H1 (cell line): ENCODE measurements at regions not wholly inside any gene's neighbourhood (a gene's known extent, or its start where the extent isn't known, plus 50 kb on each side); places are given as distances from the start of the nearest gene placed in this dataset.

Experiments
- CTCF ChIA-PET: fragments of 300-600 bp; sonication (Branson Sonifier 250); formaldehyde crosslinking; loops from one replicate; lab custom pipeline; 2021; ENCODE audit not compliant: partially characterized antibody; lab: Charles Lee
- POLR2A ChIA-PET: fragments of 300-600 bp; sonication (Branson Sonifier 250); formaldehyde crosslinking; loops from one replicate; lab custom pipeline; 2021; ENCODE audit warnings: inconsistent platforms; ENCODE audit not compliant: partially characterized antibody; lab: Charles Lee
- DNase-seq, 2 experiments: peaks; one replicate each; pipeline versions ENCODE4 v3.0.0 to v3.0.0-alpha.2; 2010 to 2022; ENCODE audit warnings: low spot score in 2 of 2, low read depth in 1 of 2, mixed read lengths in 1 of 2
- FAIRE-seq: peaks from 2 replicates; lab custom pipeline; 2011; peaks lifted over from hg19 to GRCh38; lab: Jason Lieb, UNC
- H2AFZ ChIP-seq: 2 replicates; pipeline ENCODE4 v1.8.1; 2012; ENCODE audit warnings: low read length, inconsistent platforms
- H2AK5ac ChIP-seq: 2 replicates; pipeline ENCODE4 v1.6.1; 2013; ENCODE audit warnings: low read depth, low read length
- H2BK120ac ChIP-seq: replicated peaks from 2 replicates; pipeline ENCODE3; 2013; ENCODE audit warnings: low read depth, low read length, inconsistent platforms
- H2BK12ac ChIP-seq: 2 replicates; pipeline ENCODE4 v1.6.1; 2013; ENCODE audit warnings: low read depth, low read length
- H2BK15ac ChIP-seq: 2 replicates; pipeline ENCODE4 v1.6.1; 2013; ENCODE audit warnings: low read length
- H2BK20ac ChIP-seq: 2 replicates; pipeline ENCODE4 v1.6.1; 2013; ENCODE audit warnings: low read length
- H2BK5ac ChIP-seq: 2 replicates; pipeline ENCODE4 v1.6.1; 2013; ENCODE audit warnings: low read depth, low read length
- H3K14ac ChIP-seq: 2 replicates; pipeline ENCODE4 v1.6.1; 2013; ENCODE audit warnings: inconsistent platforms; ENCODE audit not compliant: insufficient read length
- H3K18ac ChIP-seq: 2 replicates; pipeline ENCODE4 v1.6.1; 2013; ENCODE audit warnings: low read length; ENCODE audit errors: extremely low read depth
- H3K23ac ChIP-seq: 2 replicates; pipeline ENCODE4 v1.6.1; 2013; ENCODE audit warnings: inconsistent platforms; ENCODE audit not compliant: insufficient read length
- H3K23me2 ChIP-seq: 2 replicates; pipeline ENCODE4 v1.6.1; 2013; ENCODE audit warnings: low read depth, low read length
- H3K27ac ChIP-seq: 2 replicates; pipeline ENCODE4 v1.6.1; 2011; ENCODE audit warnings: low read depth, low read length, inconsistent platforms
- H3K27me3 ChIP-seq, 4 experiments: replicated peaks in 1 of 4; 1 replicate in 1 of 4; 2 replicates in 3 of 4; pipeline versions ENCODE4 v1.6.1 to v1.8.1; 2011 to 2013; ENCODE audit warnings: low read length in 3 of 4, mild to moderate bottlenecking in 3 of 4, inconsistent platforms in 2 of 4, mixed read lengths in 2 of 4, moderate library complexity in 1 of 4; ENCODE audit not compliant: control insufficient read depth in 3 of 4, insufficient read depth in 3 of 4; ENCODE audit errors: extremely low read depth in 1 of 4
- H3K36me3 ChIP-seq, 4 experiments: 2 replicates each; pipeline versions ENCODE4 v1.6.1 to v1.8.1; 2011 to 2013; ENCODE audit warnings: mild to moderate bottlenecking in 4 of 4, low read length in 3 of 4, moderate library complexity in 2 of 4, control low read depth in 1 of 4, inconsistent platforms in 1 of 4; ENCODE audit not compliant: insufficient read depth in 4 of 4, control insufficient read depth in 2 of 4
- H3K4ac ChIP-seq: replicated peaks from 2 replicates; pipeline ENCODE3; 2013; ENCODE audit warnings: low read length, low read depth, mixed read lengths, inconsistent platforms; ENCODE audit not compliant: insufficient read length
- H3K4me1 ChIP-seq, 4 experiments: replicated peaks in 1 of 4; 1 replicate in 1 of 4; 2 replicates in 3 of 4; pipeline versions ENCODE4 v1.6.1 to v1.8.1; 2011 to 2013; ENCODE audit warnings: low read length in 3 of 4, inconsistent platforms in 2 of 4, mixed read lengths in 1 of 4; ENCODE audit not compliant: insufficient read depth in 4 of 4, control insufficient read depth in 3 of 4
- H3K4me2 ChIP-seq, 2 experiments: 2 replicates each; pipeline versions ENCODE4 v1.6.1 to v1.8.1; 2011 to 2013; ENCODE audit warnings: low read depth in 2 of 2, low read length in 2 of 2, control low read depth in 1 of 2, inconsistent platforms in 1 of 2, mild to moderate bottlenecking in 1 of 2; ENCODE audit not compliant: insufficient read depth in 1 of 2
- H3K4me3 ChIP-seq, 4 experiments: fragments of 200-600, 300-600 bp in 1 of 4; sonication (generic), shearing (Covaris generic), sonication (Bioruptor Twin) in 1 of 4; 2 replicates each; pipeline versions ENCODE4 v1.5.1 to v1.8.1; 2011 to 2016; ENCODE audit warnings: low read length in 4 of 4, low read depth in 3 of 4, control low read depth in 2 of 4, inconsistent platforms in 2 of 4, mild to moderate bottlenecking in 2 of 4, mixed read lengths in 1 of 4, moderate library complexity in 1 of 4; ENCODE audit not compliant: insufficient read depth in 2 of 4; ENCODE audit errors: extremely low read depth in 1 of 4
- H3K56ac ChIP-seq: replicated peaks from 2 replicates; pipeline ENCODE3; 2013; ENCODE audit warnings: low read depth, mild to moderate bottlenecking, mixed read lengths, low read length, inconsistent platforms; ENCODE audit not compliant: insufficient read length
- H3K79me1 ChIP-seq: 2 replicates; pipeline ENCODE4 v1.6.1; 2013; ENCODE audit warnings: low read depth, low read length, control low read depth
- H3K79me2 ChIP-seq, 2 experiments: 2 replicates each; pipeline versions ENCODE4 v1.6.1 to v1.8.1; 2012 to 2013; ENCODE audit warnings: low read length in 2 of 2, mild to moderate bottlenecking in 2 of 2, inconsistent platforms in 1 of 2; ENCODE audit not compliant: insufficient read depth in 2 of 2, control insufficient read depth in 1 of 2
- H3K9ac ChIP-seq, 4 experiments: replicated peaks in 1 of 4; 1 replicate in 1 of 4; 2 replicates in 3 of 4; pipeline versions ENCODE4 v1.6.1 to v1.8.1; 2011 to 2013; ENCODE audit warnings: low read depth in 3 of 4, low read length in 3 of 4, control low read depth in 2 of 4, mild to moderate bottlenecking in 2 of 4, moderate library complexity in 2 of 4, inconsistent platforms in 1 of 4; ENCODE audit errors: extremely low read depth in 1 of 4
- H3K9me3 ChIP-seq, 2 experiments: 2 replicates each; pipeline versions ENCODE4 v1.6.1 to v1.8.1; 2012 to 2013; ENCODE audit warnings: mild to moderate bottlenecking in 2 of 2, moderate library complexity in 2 of 2, control low read depth in 1 of 2, inconsistent platforms in 1 of 2, low read depth in 1 of 2, low read length in 1 of 2, mixed read lengths in 1 of 2; ENCODE audit not compliant: insufficient read depth in 2 of 2
- H4K20me1 ChIP-seq, 2 experiments: replicated peaks in 1 of 2; 2 replicates each; pipeline versions ENCODE3 to v1.8.1; 2011 to 2013; ENCODE audit warnings: inconsistent platforms in 2 of 2, low read length in 2 of 2, mild to moderate bottlenecking in 1 of 2; ENCODE audit not compliant: insufficient read depth in 2 of 2, control insufficient read depth in 1 of 2
- H4K5ac ChIP-seq: 2 replicates; pipeline ENCODE4 v1.6.1; 2013; ENCODE audit warnings: low read length, low read depth, mixed read lengths, inconsistent platforms; ENCODE audit not compliant: insufficient read length
- H4K8ac ChIP-seq: 2 replicates; pipeline ENCODE4 v1.8.0; 2013; ENCODE audit warnings: mild to moderate bottlenecking, moderate library complexity, low read length, inconsistent platforms; ENCODE audit not compliant: insufficient read depth; ENCODE audit errors: extremely low read depth
- H4K91ac ChIP-seq: replicated peaks from 2 replicates; pipeline ENCODE3; 2013; ENCODE audit warnings: low read length, mixed read lengths, inconsistent platforms; ENCODE audit not compliant: insufficient read length
- CTBP2 ChIP-seq: IDR thresholded peaks from 2 replicates; pipeline ENCODE4 v1.7.0; 2011; ENCODE audit warnings: borderline replicate concordance, mild to moderate bottlenecking, moderate library complexity, mixed read lengths, low read length; ENCODE audit not compliant: insufficient read depth, insufficient read length
- E2F6 ChIP-seq: IDR thresholded peaks from 2 replicates; pipeline ENCODE4 v1.6.1; 2012; ENCODE audit warnings: inconsistent platforms
- FOSL1 ChIP-seq: IDR thresholded peaks from 2 replicates; pipeline ENCODE4 v1.6.1; 2011; ENCODE audit warnings: mild to moderate bottlenecking, low read depth, low read length, moderate library complexity; ENCODE audit not compliant: insufficient read depth
- MAX ChIP-seq: IDR thresholded peaks from 2 replicates; pipeline ENCODE4 v1.6.1; 2012; ENCODE audit warnings: inconsistent platforms
- NRF1 ChIP-seq: IDR thresholded peaks from 2 replicates; pipeline ENCODE4 v1.6.1; 2011; ENCODE audit warnings: mild to moderate bottlenecking, low read depth, low read length, improper control_type of control experiment
- POLR2A ChIP-seq, 2 experiments: IDR thresholded peaks; 1 replicate in 1 of 2; 2 replicates in 1 of 2; pipeline ENCODE4 v1.6.1; 2011; ENCODE audit warnings: low read depth in 2 of 2, low read length in 2 of 2, mild to moderate bottlenecking in 2 of 2; ENCODE audit errors: control extremely low read depth in 1 of 2
- RXRA ChIP-seq: IDR thresholded peaks from 2 replicates; pipeline ENCODE4 v1.6.1; 2011; ENCODE audit warnings: low read depth, mild to moderate bottlenecking, low read length, moderate library complexity; ENCODE audit not compliant: insufficient read depth
- SIN3A ChIP-seq, 2 experiments: IDR thresholded peaks in 1 of 2; conservative IDR thresholded peaks in 1 of 2; 2 replicates each; pipeline ENCODE4 v1.6.1; 2011 to 2012; ENCODE audit warnings: low read length in 2 of 2, improper control_type of control experiment in 1 of 2, low read depth in 1 of 2, mild to moderate bottlenecking in 1 of 2
- SIRT6 ChIP-seq: IDR thresholded peaks from one replicate; pipeline ENCODE4 v1.7.1; 2012; ENCODE audit warnings: low read length, inconsistent platforms
- SRF ChIP-seq: IDR thresholded peaks from 2 replicates; pipeline ENCODE4 v1.6.1; 2011; ENCODE audit warnings: mild to moderate bottlenecking, low read depth, low read length, moderate library complexity
- TAF1 ChIP-seq: IDR thresholded peaks from 2 replicates; pipeline ENCODE4 v1.6.1; 2011; ENCODE audit warnings: mild to moderate bottlenecking, low read depth, low read length
- USF2 ChIP-seq: IDR thresholded peaks from 2 replicates; pipeline ENCODE4 v1.6.1; 2011; ENCODE audit warnings: low read length, improper control_type of control experiment
- ZNF274 ChIP-seq: IDR thresholded peaks from 2 replicates; pipeline ENCODE4 v1.7.0; 2012; ENCODE audit warnings: low read length, borderline replicate concordance; ENCODE audit errors: extremely low read depth
- WGBS, 2 experiments: shearing (Covaris generic) in 1 of 2; methylation state at CpG; one replicate each; pipeline versions ENCODE4 v1.1.6 to v1.1.7; 2013 to 2015; ENCODE audit warnings: low lambda C conversion rate in 2 of 2, mixed read lengths in 2 of 2, inconsistent platforms in 1 of 2, low coverage in 1 of 2, missing lambda C conversion rate in 1 of 2; ENCODE audit not compliant: insufficient replicate concordance in 2 of 2, insufficient coverage in 1 of 2, insufficient read length in 1 of 2; ENCODE audit errors: extremely low coverage in 1 of 2, missing lambda C conversion rate in 1 of 2; 5-methylcytosine and 5-hydroxymethylcytosine counted together

GRCh38 chr2:8120506-8120860 lies 561.4 kb upstream of the ID2 start:
- Histone ChIP-seq H3K4me2 (no peak overlapping the region), H2BK120ac (no peak overlapping the region), H3K18ac (no peak overlapping the region), H2BK15ac (no peak overlapping the region), H3K27ac (no peak overlapping the region), H3K4me1 (no peaks in the 10 kb centered on the region; a peak in 1 of 7 replicates), H3K79me1 (no peaks in the 10 kb centered on the region), H3K14ac (no peak overlapping the region), H2BK5ac (no peak overlapping the region; the same call in 1 of the 2 replicates), H2AFZ (peak overlapping the region; percentile 34; the same call in 1 of the 2 replicates), H2AK5ac (no peak overlapping the region), H3K23ac (no peak overlapping the region), H4K20me1 (no peaks in the 10 kb centered on the region), H3K23me2 (no peaks in the 10 kb centered on the region), H4K5ac (no peak overlapping the region), H3K79me2 (no peaks in the 10 kb centered on the region), H2BK20ac (no peak overlapping the region), H3K27me3 (no peaks in the 10 kb centered on the region; a peak in 1 of 7 replicates), H4K91ac (no peak overlapping the region), H3K9me3 (no peaks in the 10 kb centered on the region), H3K56ac (no peak overlapping the region), H3K4me3 (no peak overlapping the region), H4K8ac (no peak overlapping the region), H2BK12ac (no peak overlapping the region), H3K9ac (no peak overlapping the region), H3K4ac (no peak overlapping the region), H3K36me3 (no peaks in the 10 kb centered on the region)
- CTCF ChIA-PET, result interaction anchor here (0.8 kb wide), 1 partner anchor 728 kb away, joined by 3 read pairs; no protein-coding TSS in a partner anchor
- POLR2A ChIA-PET, result no interaction called here
- FAIRE-seq, result no peak
- no peak for DNase-seq
- WGBS, 2 experiments, result 94% methylated on average over 6 of the region's 6 CpGs; no CpG with 5 or more reads in 1 of the 2 experiments
- TF ChIP-seq POLR2A (IDR thresholded peaks at IDR 0.05; ENCODE audit: control extremely low read depth in 1 of 2, low read depth in 2 of 2, low read length in 2 of 2) (no peak), SIN3A (conservative IDR thresholded peaks at IDR 0.05 in 1 of 2, IDR thresholded peaks at IDR 0.05 in 1 of 2; ENCODE audit: low read depth in 1 of 2, low read length in 2 of 2) (no peak), NRF1 (no peak), SIRT6 (no peak), RXRA (no peak), E2F6 (no peak), ZNF274 (no peak), USF2 (no peak), TAF1 (no peak), FOSL1 (no peak), SRF (no peak), CTBP2 (no peak), MAX (no peak)
